Neuron (in vitro differentiated cells): ENCODE measurements at regions not wholly inside any gene's neighbourhood (a gene's known extent, or its start where the extent isn't known, plus 50 kb on each side); places are given as distances from the start of the nearest gene placed in this dataset.
A peak's percentile ranks its signal among the peaks of the same experiment; 100 is the strongest.

Source experiments
- H2AFZ ChIP-seq: one replicate; pipeline ENCODE4 v1.6.1; 2013; ENCODE audit warnings: low read depth, mild to moderate bottlenecking, inconsistent platforms, low read length, moderate library complexity
- H3K27me3 ChIP-seq: one replicate; pipeline ENCODE4 v1.6.1; 2013; ENCODE audit warnings: low read length; ENCODE audit not compliant: insufficient read depth
- H3K36me3 ChIP-seq: one replicate; pipeline ENCODE4 v1.6.1; 2013; ENCODE audit warnings: low read length; ENCODE audit not compliant: insufficient read depth
- H3K4me1 ChIP-seq: one replicate; pipeline ENCODE4 v1.6.1; 2013; ENCODE audit warnings: low read length; ENCODE audit not compliant: insufficient read depth
- H3K4me3 ChIP-seq: 2 replicates; pipeline ENCODE4 v1.5.1; 2013; ENCODE audit warnings: mild to moderate bottlenecking, low read length, moderate library complexity
- H3K9me3 ChIP-seq: one replicate; pipeline ENCODE4 v1.6.1; 2013; ENCODE audit warnings: low read length

DNA sequence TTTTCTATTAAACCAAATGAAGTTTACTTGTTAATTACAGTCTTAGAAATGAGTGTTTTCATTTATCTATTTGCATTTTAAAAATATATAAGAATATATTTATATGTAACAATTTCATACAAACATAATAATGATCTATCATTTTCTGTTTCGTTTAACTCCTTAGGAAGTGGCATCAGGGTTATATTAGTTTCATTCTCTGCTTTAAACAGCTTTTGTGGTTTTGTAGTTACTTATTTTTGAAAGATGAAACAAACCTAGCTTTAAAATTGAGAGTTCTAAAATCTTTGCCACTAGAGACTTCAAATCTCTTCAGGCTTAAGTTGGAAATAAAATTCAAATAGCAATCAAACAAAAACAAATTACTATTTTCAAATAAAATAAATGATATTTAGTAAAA is 2110.6 kb downstream of the MRPL39 start:
- Histone ChIP-seq H3K9me3 (no peaks in the 10 kb centered on the region), H2AFZ (no peak overlapping the region), H3K4me1 (no peaks in the 10 kb centered on the region), H3K4me3 (no peak overlapping the region), H3K27me3 (no peaks in the 10 kb centered on the region), H3K36me3 (no peaks in the 10 kb centered on the region)

DNA sequence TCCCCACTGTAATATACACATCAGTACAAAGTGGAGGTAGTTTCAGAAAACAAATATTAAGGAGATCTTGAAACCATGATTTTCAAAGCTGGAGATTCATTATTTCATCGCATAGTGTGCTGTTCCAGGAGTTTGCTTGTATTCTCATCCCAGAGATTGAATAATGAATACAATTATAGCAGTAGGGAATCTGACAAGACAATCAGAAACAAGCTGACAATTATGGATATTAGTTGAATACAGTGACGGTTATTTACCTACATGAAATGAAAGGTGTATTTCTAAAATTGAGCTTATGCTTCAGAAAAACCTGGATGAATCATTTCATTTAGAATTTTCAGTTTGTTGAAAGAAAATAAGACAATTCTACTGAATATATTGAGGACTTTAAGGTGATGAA is 2119.0 kb downstream of the MRPL39 start:
- H3K4me1 ChIP-seq, result no peaks in the 10 kb centered on the region
- no peaks in the 10 kb centered on the region for H3K27me3 ChIP-seq
- no peaks in the 10 kb centered on the region for H3K9me3 ChIP-seq
- H3K4me3 ChIP-seq, result no peak overlapping the region
- H2AFZ ChIP-seq, result no peak overlapping the region
- no peaks in the 10 kb centered on the region for H3K36me3 ChIP-seq

DNA sequence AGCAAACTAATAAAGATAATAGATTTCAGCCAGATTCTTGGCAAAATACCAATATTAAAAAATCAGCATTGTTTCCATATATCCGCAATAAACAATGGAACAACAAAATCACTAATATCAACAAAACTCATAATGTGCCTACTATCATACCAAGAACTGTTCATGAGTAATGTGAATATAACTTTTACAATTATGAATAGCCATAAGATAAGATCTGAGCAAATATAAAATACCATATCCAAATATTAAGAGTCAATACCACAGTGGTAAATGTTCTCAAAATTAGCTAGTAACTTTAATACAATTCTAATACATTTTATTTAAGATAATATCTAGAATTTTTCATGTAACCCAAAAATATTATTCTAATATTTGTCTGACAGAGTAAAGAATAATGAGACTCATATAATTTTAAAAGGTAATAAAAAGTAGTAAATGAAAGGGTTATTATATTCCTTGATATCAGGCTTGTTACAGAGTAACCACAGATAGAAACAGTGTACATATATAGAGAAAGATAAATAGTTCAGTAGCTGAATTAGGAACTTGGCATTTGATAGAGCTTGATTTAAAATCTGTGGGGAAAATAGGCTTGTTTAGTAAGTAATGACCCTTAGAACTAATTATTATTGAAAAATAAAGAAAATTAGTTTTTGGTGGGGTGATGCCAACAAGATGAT is 2126.6 kb downstream of the MRPL39 start:
- H3K9me3 ChIP-seq, result no peaks in the 10 kb centered on the region
- no peaks in the 10 kb centered on the region for H3K4me1 ChIP-seq
- H3K36me3 ChIP-seq, result no peaks in the 10 kb centered on the region
- no peaks in the 10 kb centered on the region for H3K27me3 ChIP-seq
- no peak overlapping the region for H3K4me3 ChIP-seq
- H2AFZ ChIP-seq, result no peak overlapping the region

DNA sequence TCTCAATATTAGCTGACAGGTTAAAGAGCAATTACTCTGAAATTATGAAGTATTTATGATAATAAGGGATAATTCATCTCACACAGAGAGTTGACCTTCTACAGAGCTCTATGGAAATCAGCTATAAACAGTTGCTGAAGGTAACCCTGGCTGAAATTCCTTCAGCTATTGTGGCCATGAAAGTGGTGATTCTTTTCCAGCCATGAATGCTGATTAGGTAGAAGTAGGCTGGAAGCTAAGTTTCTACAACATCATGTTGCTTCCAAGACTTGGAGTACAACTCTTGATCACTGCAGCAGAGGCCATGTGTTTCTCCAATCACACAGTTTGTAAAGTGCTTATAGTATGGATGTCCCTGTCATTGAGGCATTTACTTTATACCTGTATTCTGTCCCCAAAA is 2128.9 kb downstream of the MRPL39 start:
- Histone ChIP-seq H2AFZ (no peak overlapping the region), H3K4me1 (no peaks in the 10 kb centered on the region), H3K4me3 (no peak overlapping the region), H3K9me3 (no peaks in the 10 kb centered on the region), H3K27me3 (no peaks in the 10 kb centered on the region), H3K36me3 (no peaks in the 10 kb centered on the region)

DNA sequence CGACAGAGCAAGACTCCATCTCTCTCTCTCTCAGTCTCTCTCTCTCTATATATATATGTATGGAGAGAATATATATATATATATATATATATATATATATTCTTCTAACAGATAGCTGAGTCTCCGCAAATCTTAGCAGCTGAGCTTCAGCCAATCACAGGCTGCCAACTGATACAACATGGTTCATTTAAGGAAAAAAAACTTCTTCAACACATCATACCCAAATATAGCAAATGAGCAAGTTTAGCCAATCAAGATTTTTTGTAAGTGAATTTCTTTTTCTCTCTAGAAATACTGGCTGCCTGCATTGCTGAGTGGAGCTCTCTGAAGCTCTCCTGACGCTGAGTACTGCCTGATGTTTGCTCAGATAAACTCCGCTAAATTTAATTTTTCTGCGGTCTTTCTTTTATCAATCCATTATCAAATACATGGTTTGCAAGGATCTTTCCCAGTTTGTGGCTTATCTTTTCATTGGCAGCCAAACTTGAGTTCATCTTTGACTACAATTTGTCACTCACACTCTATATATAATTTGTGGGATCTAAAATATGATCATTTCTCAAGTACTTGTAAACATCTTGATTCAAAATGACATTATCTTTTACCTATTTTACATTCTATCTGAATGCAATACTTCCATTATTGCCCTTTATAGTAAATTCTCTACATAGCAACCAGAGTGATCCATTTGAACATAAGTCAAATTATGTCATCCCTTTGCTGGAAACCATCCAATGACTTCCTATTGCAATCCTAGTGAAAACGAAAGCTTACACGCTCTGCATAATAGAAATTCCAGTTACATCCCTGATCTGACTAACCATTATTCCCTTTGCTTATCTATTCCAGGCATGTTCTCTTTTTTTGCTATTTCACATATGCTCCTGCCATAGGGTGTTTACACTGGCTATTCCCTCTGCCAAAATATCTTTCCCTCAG is 2131.7 kb downstream of the MRPL39 start:
- Histone ChIP-seq H3K4me1 (no peaks in the 10 kb centered on the region), H3K27me3 (no peaks in the 10 kb centered on the region), H3K36me3 (no peaks in the 10 kb centered on the region), H2AFZ (no peak overlapping the region), H3K4me3 (no peak overlapping the region), H3K9me3 (no peaks in the 10 kb centered on the region)

DNA sequence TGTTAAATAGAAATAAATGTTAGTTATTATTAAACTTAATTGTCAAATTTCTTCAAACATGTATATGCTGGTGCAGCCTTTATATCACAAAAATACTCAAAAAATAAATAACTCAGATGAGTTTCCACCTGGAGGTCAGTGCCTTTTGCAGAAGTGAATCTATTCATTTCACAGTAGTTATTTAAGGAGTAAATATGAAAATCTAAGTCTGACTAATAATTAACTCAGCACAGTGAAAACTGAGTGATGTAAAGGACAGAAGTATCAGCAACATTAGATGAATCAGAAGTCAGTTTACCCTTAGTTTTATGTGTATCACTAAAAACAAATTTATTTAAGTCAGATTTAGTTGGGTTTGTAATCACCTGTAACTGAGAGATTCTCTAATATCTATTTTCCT is 2135.4 kb downstream of the MRPL39 start:
- no peaks in the 10 kb centered on the region for H3K27me3 ChIP-seq
- no peak overlapping the region for H2AFZ ChIP-seq

DNA sequence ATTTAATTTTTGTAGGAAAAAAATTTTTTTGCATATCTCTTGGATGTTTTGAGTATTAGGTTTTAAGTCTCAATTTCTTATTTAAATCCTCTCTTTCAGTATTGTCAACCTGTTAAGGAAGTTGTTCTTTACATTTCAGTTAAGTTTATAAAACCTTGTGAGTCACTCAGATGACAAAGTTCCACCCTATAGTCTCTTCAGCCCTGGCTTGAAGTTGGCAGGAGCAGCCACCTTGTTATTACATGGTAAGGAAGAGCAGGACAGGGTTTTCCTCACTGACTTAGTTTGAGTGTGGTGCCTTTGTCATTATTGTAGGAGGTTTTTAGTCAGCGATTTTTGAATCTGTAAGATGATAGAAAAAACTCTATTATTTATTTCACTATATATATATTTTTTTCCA is 2143.9 kb downstream of the MRPL39 start:
- Histone ChIP-seq H3K4me3 (no peak overlapping the region), H3K4me1 (no peaks in the 10 kb centered on the region), H2AFZ (no peak overlapping the region), H3K9me3 (no peaks in the 10 kb centered on the region), H3K36me3 (no peaks in the 10 kb centered on the region), H3K27me3 (no peaks in the 10 kb centered on the region)

More for the DNA sequence above, 2135.4 kb downstream of the MRPL39 start:
- Histone ChIP-seq H3K4me3 (no peak overlapping the region), H3K4me1 (no peaks in the 10 kb centered on the region), H3K9me3 (no peaks in the 10 kb centered on the region), H3K36me3 (no peaks in the 10 kb centered on the region)

DNA sequence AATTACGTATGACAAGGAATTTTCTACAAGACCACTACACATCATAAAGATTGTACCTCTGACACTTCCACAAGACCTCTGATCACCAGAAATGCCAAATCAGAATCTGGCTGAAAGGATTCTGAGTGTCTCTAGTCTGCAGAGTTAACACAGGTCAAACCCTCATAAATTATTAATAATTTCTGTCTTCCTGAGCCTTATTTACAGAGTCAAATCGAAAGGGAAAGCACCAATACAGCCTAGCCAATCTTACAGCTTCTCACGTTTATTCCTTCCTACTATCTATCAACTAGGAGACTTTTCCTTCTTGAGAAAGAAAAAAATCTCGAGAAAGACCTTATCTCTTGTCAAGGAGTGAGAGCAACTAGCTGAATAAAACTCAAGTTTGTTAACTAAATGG is 2151.6 kb downstream of the MRPL39 start:
- H3K36me3 ChIP-seq, result no peaks in the 10 kb centered on the region
- no peaks in the 10 kb centered on the region for H3K27me3 ChIP-seq
- H3K9me3 ChIP-seq, result no peaks in the 10 kb centered on the region
- no peak overlapping the region for H3K4me3 ChIP-seq
- peak overlapping the region; percentile 26 for H2AFZ ChIP-seq
- no peaks in the 10 kb centered on the region for H3K4me1 ChIP-seq

DNA sequence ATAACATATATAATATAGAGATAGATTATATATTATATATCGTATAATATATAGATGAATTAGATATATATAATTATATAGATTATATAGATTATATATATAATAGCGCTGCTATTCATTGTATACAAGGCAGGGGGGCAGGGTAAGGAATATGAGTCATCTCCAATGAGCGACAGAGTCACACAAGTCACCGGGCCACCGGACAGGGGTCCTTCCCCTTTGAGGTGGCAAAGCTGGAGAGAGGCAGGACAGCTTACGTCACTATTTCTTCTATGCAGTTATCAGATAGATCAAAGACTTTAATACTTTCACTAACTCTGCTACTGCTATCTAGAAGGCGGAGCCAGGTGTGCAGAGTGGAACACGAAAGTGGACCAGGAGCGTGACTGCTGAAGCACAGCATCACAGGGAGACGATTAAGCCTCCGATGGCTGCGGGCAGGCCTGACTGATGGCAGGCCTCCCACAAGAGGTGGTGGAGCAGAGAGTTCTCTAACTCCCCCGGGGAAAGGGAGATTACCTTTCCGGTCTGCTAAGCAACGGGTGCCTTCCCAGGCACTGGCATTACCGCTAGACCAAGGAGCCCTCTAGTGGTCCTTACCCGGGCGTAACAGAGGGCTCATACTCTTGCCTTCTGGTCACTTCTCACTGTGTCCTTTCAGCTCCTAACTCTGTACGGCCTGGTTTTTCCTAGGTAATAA is 2154.7 kb downstream of the MRPL39 start:
- no peak overlapping the region for H2AFZ ChIP-seq
- H3K4me3 ChIP-seq, result no peak overlapping the region
- no peaks in the 10 kb centered on the region for H3K36me3 ChIP-seq
- H3K27me3 ChIP-seq, result no peaks in the 10 kb centered on the region
- no peaks in the 10 kb centered on the region for H3K4me1 ChIP-seq
- no peaks in the 10 kb centered on the region for H3K9me3 ChIP-seq

DNA sequence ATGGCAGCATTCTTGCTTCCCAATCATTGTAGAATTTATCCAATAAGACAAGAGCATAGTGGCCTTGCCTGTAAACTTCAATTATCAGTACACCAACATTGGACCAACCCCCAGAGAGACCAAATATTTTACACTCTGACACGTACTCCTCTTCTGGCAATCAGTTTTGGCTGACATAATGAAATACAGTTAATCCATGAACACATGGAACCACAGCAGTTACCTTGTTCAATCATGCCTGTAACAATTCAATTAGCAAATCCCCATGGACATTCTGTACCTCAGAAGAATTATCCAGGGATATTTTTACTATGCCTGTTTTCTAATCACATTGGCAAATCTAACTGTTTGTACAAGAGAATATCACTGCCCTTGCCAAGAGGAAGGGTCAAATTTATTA is 2162.0 kb downstream of the MRPL39 start:
- Histone ChIP-seq H3K4me3 (no peak overlapping the region), H3K27me3 (no peaks in the 10 kb centered on the region), H2AFZ (peak overlapping the region; percentile 26), H3K4me1 (no peaks in the 10 kb centered on the region), H3K9me3 (no peaks in the 10 kb centered on the region), H3K36me3 (no peaks in the 10 kb centered on the region)

DNA sequence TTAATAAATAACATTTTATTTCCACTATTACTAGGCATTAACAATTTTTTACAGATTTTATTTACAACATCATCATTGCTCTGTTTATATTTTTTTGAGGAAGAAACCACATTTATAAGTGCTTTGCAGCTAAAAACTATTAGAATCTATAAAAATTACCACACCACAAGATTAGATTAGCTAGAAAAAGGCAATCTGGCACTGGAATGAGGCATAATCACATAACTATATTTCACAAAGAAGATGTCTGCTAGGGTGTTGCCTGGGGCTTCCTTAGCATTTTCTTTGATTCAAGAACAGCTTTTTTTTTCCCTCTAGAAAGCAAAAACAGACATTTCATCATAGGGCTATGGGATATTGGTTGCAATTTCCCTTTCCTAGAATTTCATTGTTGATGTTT is 2169.2 kb downstream of the MRPL39 start:
- Histone ChIP-seq H3K4me3 (no peak overlapping the region), H2AFZ (no peak overlapping the region), H3K9me3 (no peaks in the 10 kb centered on the region), H3K36me3 (no peaks in the 10 kb centered on the region), H3K27me3 (no peaks in the 10 kb centered on the region), H3K4me1 (no peaks in the 10 kb centered on the region)

DNA sequence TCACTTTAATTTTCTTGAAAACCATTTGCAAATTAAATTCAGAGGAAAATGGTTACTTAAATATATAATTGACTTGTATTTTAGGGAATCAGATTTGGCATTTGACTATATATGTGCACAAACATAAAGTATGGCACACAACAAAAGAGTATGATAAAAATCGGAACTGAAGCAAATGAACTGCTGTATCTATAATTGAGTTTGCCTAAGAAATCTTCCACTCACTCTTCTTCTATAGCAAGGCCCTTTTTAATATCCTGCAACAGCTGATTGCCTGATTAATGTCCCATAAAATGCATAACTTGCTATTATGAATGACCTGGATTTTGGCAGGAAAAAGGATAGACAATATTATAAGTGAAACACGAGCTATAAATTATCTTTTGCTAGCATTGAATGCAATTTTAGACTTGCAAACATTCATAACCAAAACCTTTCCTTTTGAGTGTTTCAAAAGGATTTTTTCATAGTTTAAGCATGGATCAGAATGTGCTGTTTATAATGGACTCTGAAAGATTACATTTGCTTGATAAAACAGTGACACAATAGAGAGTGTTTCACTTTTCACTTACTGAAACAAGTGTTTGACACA is 2204.3 kb downstream of the MRPL39 start:
- Histone ChIP-seq H3K27me3 (no peaks in the 10 kb centered on the region), H3K4me1 (peaks cover 7% of the 10 kb centered on the region), H3K4me3 (no peak overlapping the region), H3K9me3 (no peaks in the 10 kb centered on the region), H2AFZ (no peak overlapping the region), H3K36me3 (no peaks in the 10 kb centered on the region)

DNA sequence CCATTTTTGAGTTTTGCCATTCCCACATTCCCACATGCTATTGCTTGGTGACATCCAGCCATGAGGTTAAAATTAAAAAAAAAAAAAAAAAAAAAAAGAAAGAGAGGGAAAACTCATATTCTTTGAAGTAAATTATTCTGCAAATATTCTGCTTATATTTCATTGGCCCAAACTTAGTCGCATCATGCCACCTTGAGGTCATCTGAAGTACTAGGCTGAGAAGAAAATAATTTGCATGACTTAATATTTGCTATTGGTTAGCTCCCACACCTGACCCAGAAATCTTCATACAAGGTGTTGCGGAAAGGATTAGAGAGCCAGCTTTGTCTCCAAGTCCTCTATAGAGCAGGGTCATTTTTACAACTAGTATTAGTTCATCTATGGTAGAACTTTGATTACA is 2206.0 kb downstream of the MRPL39 start:
- H3K27me3 ChIP-seq, result no peaks in the 10 kb centered on the region
- H3K9me3 ChIP-seq, result no peaks in the 10 kb centered on the region
- no peaks in the 10 kb centered on the region for H3K36me3 ChIP-seq
- H3K4me3 ChIP-seq, result no peak overlapping the region
- no peak overlapping the region for H2AFZ ChIP-seq
- H3K4me1 ChIP-seq, result peaks cover 9% of the 10 kb centered on the region
